ENCODE measurements at regions not wholly inside any gene's neighbourhood (a gene's known extent, or its start where the extent isn't known, plus 50 kb on each side); places are given as distances from the start of the nearest gene placed in this dataset.

- no peak for TF ChIP-seq AR (CRISPR knock-in tag; IDR thresholded peaks at IDR 0.05)
- no peak for TF ChIP-seq MYBL2 (CRISPR knock-in tag; IDR thresholded peaks at IDR 0.05)
Measured at GRCh38 chr2:22290909-22291473, 1094.0 kb upstream of the KLHL29 start (continued).

GRCh38 chr2:22301228-22301627 is 1083.8 kb upstream of the KLHL29 start:
- no peak overlapping the region for H3K4me3 Mint-ChIP-seq
- H3K27ac Mint-ChIP-seq: no peak overlapping the region
- TF ChIP-seq MLX (CRISPR knock-in tag; IDR thresholded peaks at IDR 0.05): no peak
- no peak for TF ChIP-seq ARID4B (CRISPR knock-in tag; IDR thresholded peaks at IDR 0.05; ENCODE audit: borderline replicate concordance)
- no peak for TF ChIP-seq ATF2 (CRISPR knock-in tag; IDR thresholded peaks at IDR 0.05; ENCODE audit: borderline replicate concordance, low read depth)
- TF ChIP-seq ZNF232 (CRISPR knock-in tag; IDR thresholded peaks at IDR 0.05): no peak
- TF ChIP-seq HMGA2 (CRISPR knock-in tag; IDR thresholded peaks at IDR 0.05): no peak
- no peak for TF ChIP-seq CTCF (IDR thresholded peaks at IDR 0.05)
- no peak for TF ChIP-seq IRF1 (CRISPR knock-in tag; IDR thresholded peaks at IDR 0.05)
- no peak for TF ChIP-seq CBFB (CRISPR knock-in tag; IDR thresholded peaks at IDR 0.05; ENCODE audit: low read depth)
- no peak for TF ChIP-seq SMAD3 (CRISPR knock-in tag; IDR thresholded peaks at IDR 0.05; ENCODE audit: borderline replicate concordance)
- H3K27me3 Mint-ChIP-seq (ENCODE audit: low read depth): no peaks in the 10 kb centered on the region
- peaks cover 13% of the 10 kb centered on the region for H3K9me3 Mint-ChIP-seq
- ATAC-seq (no peak), DNase-seq (ENCODE audit: low spot score) (no peak)
- CTCF ChIA-PET: no interaction called here
- POLR2A ChIA-PET: no interaction called here
- H3K36me3 Mint-ChIP-seq: peaks cover 16% of the 10 kb centered on the region
- peaks cover 10% of the 10 kb centered on the region for H3K4me1 Mint-ChIP-seq

All from WTC11 (cell line).